ENCODE measurements at regions not wholly inside any gene's neighbourhood (a gene's known extent, or its start where the extent isn't known, plus 50 kb on each side); places are given as distances from the start of the nearest gene placed in this dataset.
"Not testable (repeated sequence)": the region's sequence is repeated elsewhere in the genome, so short reads cannot be mapped to it uniquely, and the experiment has no call there.

DNA sequence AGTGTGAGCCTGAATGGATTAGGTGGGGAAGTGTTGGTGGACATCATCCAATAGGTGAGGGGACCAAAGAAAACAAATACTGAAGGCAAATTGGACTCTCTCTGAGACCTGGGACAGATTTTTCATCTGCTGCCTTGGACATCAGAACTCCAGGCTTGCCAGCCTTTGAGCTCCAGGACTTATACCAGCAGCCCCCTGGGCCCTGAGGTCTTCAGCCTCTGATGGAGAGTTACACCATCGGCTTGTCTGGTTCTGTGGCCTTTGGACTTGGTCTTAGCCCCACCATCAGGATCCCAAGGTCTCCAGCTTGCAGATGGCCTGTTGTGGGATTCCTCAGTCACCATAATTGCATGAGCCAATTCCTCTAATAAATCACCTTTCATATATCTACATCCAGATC, 80.8 kb upstream of the SLC8A3 start:
- no peak for DNase-seq

- DNase-seq, result no peak
These were observed 80.0 kb upstream of the SLC8A3 start for GRCh38 chr14:70268760-70269159.

DNA sequence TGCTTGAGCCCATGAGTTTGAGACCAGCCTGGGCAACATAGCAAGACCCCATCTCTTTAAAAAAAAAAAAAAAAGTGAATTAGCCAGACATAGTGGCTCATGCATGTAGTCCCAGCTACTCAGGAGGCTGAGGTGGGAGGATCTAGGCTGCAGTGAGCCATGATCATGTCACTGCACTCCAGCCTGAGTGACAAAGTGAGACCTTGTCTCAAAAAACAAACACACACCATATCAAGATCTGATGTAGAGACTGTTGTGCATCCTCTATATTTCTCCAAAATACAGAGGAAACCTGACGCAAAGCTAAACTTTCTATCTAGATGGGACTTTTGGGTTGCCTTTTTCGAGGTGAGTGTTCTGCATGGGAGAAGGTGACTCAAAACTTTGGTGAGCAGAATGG, 77.4 kb upstream of the SLC8A3 start:
- DNase-seq, result no peak

DNA sequence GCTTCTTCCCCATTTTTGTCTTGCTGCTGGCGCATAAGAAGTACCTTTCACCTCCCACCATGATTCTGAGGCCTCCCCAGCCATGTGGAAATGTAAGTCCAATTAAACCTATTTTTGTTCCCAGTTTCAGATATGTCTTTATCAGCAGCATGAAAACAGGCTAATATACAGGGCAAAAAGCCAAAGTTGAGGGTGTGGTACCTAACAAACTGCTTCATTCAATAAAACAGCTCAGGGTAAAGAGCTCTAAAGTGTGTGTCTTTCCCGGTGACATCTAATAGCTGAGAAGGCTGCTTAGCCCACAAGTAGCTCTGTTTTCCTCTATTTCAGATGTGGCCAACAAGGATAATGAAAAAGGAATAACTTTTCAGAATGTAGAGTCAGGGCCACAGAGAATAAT, 76.7 kb upstream of the SLC8A3 start:
- DNase-seq, result no peak

DNA sequence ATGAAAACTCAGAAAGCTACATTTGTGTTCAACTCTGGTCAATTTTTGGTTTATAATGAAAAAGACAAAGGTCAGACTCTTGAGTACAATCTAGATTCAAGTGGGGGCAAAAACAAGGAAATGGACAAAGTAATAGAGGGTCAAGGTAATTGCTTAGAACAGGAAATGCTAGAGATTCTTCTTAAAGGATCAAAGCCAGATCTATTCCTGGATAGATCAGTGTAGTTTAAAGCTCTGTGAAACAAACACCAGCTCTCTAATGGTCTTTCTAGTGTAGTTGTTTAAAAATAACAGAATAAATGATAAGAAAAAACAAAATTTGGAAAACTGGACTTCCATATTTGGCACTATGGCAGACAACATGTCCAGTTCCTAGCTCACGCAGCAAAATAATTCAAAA, 70.7 kb upstream of the SLC8A3 start:
- no peak for DNase-seq

- no peak for DNase-seq
These were observed 68.8 kb upstream of the SLC8A3 start for GRCh38 chr14:70257526-70257925.

- no peak for DNase-seq
These were observed 67.8 kb upstream of the SLC8A3 start for GRCh38 chr14:70256601-70257000.

DNA sequence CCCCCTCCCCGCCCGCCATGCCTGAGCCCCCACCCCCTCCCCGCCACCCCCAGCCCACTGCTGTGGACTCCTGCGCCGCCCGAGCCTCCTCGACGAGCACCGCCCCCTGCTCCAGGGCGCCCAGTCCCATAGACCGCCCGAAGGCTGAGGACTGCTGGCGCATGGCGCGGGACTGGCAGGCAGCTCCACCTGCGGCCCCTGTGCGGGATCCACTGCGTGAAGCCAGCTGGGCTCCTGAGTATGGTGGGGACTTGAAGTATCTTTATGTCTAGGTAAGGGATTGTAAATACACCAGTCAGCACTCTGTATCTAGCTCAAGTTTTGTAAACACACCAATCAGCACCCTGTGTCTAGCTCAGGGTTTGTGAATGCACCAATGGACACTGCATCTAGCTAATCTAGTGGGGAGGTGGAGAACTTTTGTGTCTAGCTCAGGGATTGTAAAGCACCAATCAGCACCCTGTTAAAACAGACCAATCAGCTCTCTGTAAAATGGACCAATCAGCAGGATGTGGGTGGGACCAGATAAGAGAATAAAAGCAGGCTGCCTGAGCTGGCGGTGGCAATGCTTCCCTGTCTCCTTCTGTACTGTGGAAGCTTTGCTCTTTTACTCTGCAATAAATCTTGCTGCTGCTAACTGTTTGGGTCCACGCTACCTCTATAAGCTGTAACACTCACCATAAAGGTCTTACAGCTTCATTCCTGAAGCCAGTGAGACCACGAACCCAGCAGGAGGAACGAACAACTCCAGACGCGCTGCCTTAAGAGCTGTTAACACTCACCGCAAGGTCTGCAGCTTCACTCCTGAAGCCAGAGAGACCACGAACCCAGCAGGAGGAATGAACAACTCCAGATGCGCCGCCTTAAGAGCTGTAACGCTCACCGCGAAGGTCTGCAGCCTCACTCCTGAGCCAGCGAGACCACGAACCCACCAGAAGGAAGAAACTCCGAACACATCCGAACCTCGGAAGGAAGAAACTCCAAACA, 66.6 kb upstream of the SLC8A3 start:
- peak; percentile 21 for DNase-seq

GRCh38 chr14:70254476-70254961, 65.8 kb upstream of the SLC8A3 start:
- no peak for DNase-seq

GRCh38 chr14:70253547-70253946, 64.8 kb upstream of the SLC8A3 start:
- DNase-seq, result not testable (repeated sequence)

- no peak for DNase-seq
These were observed 56.3 kb upstream of the SLC8A3 start for GRCh38 chr14:70245026-70245425.

DNA sequence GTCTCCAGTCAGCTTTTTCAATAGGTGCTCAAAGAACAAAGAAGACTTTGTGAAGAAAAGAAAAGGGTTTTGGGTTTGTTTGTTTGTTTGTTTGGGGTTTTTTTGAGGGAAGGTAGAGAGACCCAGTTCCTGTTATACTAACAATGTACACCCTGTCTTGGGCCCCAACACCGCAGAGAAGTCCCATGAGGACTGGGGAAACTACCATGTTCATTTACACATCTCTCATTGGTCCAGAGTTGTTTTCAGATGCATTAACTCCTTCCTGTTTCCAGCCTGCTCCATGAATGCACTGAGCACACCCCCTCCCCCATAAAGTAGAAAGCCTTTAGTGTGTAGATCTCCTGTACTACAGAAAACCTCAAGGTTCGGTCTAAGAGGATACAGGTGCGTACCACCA, 51.1 kb upstream of the SLC8A3 start:
- no peak for DNase-seq

- DNase-seq, result not testable (repeated sequence)
These were observed 49.9 kb upstream of the SLC8A3 start for GRCh38 chr14:70238635-70239034.
